ENCODE measurements at regions not wholly inside any gene's neighbourhood (a gene's known extent, or its start where the extent isn't known, plus 50 kb on each side); places are given as distances from the start of the nearest gene placed in this dataset.

DNA sequence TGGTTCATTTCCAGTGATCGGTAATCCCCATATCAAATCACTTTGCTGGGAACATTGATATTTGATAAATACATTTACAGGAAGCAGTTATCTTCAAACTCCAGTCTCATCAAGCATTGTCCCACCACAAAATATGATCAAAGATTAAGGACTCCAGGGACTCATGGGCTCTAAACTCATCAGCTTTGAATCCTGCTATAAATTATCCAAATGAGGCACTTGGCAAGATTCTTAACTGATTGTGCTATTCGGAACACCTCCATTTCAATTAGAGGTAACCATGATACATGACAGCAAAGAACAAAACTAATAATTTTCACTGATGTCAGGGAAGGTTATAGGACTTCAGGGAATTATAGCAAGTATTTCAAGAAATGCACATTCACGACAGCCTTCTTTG lies 1088.1 kb upstream of the PIK3C3 start:
- Histone ChIP-seq H3K9ac (no peak overlapping the region), H3K27me3 (ENCODE audit: insufficient read depth, low read depth) (no peaks in the 10 kb centered on the region), H4K20me1 (ENCODE audit: insufficient read depth) (no peaks in the 10 kb centered on the region), H3K4me2 (no peak overlapping the region), H3K4me1 (ENCODE audit: low read depth, poor library complexity, severe bottlenecking) (no peaks in the 10 kb centered on the region), H3K79me2 (ENCODE audit: insufficient read depth, low read depth) (no peaks in the 10 kb centered on the region), H3K4me3 (IDR thresholded peaks at IDR 0.05; ENCODE audit: insufficient read depth, low read depth, low read length) (no peak overlapping the region), H3K27ac (no peak overlapping the region), H2AFZ (ENCODE audit: low read depth) (no peak overlapping the region), H3K36me3 (ENCODE audit: insufficient read depth) (no peaks in the 10 kb centered on the region)
- TF ChIP-seq, protein P1, sequence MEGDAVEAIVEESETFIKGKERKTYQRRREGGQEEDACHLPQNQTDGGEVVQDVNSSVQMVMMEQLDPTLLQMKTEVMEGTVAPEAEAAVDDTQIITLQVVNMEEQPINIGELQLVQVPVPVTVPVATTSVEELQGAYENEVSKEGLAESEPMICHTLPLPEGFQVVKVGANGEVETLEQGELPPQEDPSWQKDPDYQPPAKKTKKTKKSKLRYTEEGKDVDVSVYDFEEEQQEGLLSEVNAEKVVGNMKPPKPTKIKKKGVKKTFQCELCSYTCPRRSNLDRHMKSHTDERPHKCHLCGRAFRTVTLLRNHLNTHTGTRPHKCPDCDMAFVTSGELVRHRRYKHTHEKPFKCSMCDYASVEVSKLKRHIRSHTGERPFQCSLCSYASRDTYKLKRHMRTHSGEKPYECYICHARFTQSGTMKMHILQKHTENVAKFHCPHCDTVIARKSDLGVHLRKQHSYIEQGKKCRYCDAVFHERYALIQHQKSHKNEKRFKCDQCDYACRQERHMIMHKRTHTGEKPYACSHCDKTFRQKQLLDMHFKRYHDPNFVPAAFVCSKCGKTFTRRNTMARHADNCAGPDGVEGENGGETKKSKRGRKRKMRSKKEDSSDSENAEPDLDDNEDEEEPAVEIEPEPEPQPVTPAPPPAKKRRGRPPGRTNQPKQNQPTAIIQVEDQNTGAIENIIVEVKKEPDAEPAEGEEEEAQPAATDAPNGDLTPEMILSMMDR (conservative IDR thresholded peaks at IDR 0.05; ENCODE audit: low read depth, low read length) = no peak

DNA sequence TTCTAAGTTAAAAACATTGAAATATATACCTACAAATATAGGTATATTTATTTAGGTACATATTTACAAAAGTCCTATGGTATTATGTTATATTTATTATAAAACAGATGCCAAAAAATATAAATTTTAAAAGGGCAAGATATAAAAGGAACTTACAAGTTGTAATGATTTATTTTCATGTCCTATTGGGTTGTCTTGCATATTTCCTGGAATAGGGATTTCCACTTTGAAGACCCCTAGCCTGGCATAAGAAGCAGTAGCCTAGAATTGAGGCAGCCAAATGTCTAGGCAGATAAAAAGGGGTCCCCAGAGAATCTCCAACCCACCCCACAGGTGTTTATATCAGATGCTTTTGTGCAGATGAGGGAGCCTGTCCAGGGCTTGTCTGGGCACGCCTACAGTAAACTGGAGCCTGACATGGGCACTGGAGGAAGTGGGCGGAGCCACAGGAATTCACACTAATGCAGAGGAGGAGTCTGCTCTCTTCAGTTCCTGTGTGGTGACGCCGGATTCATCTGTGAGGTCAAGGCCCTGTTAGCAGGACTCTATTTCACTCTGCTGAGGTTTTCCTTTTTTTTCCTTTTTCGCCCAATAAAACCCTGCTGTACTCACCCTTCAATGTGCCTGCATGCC lies 1088.9 kb upstream of the PIK3C3 start:
- Histone ChIP-seq H2AFZ (ENCODE audit: low read depth) (no peak overlapping the region), H3K4me2 (no peak overlapping the region), H4K20me1 (ENCODE audit: insufficient read depth) (no peaks in the 10 kb centered on the region), H3K27me3 (ENCODE audit: insufficient read depth, low read depth) (no peaks in the 10 kb centered on the region), H3K36me3 (ENCODE audit: insufficient read depth) (no peaks in the 10 kb centered on the region), H3K79me2 (ENCODE audit: insufficient read depth, low read depth) (no peaks in the 10 kb centered on the region), H3K4me1 (ENCODE audit: low read depth, poor library complexity, severe bottlenecking) (no peaks in the 10 kb centered on the region), H3K9ac (no peak overlapping the region), H3K27ac (no peak overlapping the region), H3K4me3 (IDR thresholded peaks at IDR 0.05; ENCODE audit: insufficient read depth, low read depth, low read length) (no peak overlapping the region)
- TF ChIP-seq, protein P1 (conservative IDR thresholded peaks at IDR 0.05; ENCODE audit: low read depth, low read length) = no peak

DNA sequence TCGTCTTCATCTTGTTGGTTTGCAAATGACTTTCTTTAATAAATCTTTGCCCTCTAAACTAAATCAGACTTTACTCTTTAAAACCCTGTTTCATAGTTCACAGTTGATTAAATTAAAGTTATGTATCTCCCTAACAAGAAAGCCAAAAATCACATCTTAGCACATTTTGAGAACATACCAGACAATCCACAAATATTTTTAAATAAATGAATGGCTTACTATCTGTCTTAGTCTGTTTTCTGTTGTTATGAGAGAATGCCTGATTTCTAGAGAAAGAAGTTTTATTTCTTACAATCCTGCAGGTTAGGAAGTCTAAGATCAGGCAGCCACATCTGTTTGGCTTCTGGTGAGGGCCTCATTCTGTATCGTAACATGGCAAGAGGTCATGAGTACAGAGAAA lies 1090.2 kb upstream of the PIK3C3 start:
- Histone ChIP-seq H3K36me3 (ENCODE audit: insufficient read depth) (no peaks in the 10 kb centered on the region), H3K79me2 (ENCODE audit: insufficient read depth, low read depth) (no peaks in the 10 kb centered on the region), H3K27ac (no peak overlapping the region), H3K4me2 (no peak overlapping the region), H3K27me3 (ENCODE audit: insufficient read depth, low read depth) (no peaks in the 10 kb centered on the region), H3K4me1 (ENCODE audit: low read depth, poor library complexity, severe bottlenecking) (no peaks in the 10 kb centered on the region), H3K4me3 (IDR thresholded peaks at IDR 0.05; ENCODE audit: insufficient read depth, low read depth, low read length) (no peak overlapping the region), H2AFZ (ENCODE audit: low read depth) (no peak overlapping the region), H3K9ac (no peak overlapping the region), H4K20me1 (ENCODE audit: insufficient read depth) (no peaks in the 10 kb centered on the region)
- TF ChIP-seq, protein P1 (conservative IDR thresholded peaks at IDR 0.05; ENCODE audit: low read depth, low read length) = no peak

DNA sequence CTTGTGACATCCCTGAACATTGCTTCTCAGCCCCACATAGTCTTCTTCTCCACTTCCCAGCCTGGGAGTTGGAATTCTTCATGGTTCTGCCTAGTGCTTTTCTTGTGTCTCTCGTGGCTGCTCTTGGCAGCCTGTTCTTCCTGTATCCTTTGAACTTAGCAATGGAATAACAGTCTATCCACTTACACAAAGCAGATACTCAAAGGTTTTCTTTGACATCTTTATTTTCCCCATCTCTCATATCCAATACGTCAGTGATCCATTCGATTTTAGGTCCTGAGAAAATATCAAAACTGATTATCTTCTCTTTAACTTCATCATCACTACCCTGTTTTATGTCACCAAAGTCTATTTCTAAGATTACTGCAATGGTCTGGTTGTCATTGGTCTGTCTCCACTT lies 1091.2 kb upstream of the PIK3C3 start:
- Histone ChIP-seq H3K27me3 (ENCODE audit: insufficient read depth, low read depth) (no peaks in the 10 kb centered on the region), H3K4me3 (IDR thresholded peaks at IDR 0.05; ENCODE audit: insufficient read depth, low read depth, low read length) (no peak overlapping the region), H3K36me3 (ENCODE audit: insufficient read depth) (no peaks in the 10 kb centered on the region), H3K9ac (no peak overlapping the region), H4K20me1 (ENCODE audit: insufficient read depth) (no peaks in the 10 kb centered on the region), H3K4me1 (ENCODE audit: low read depth, poor library complexity, severe bottlenecking) (no peaks in the 10 kb centered on the region), H3K27ac (no peak overlapping the region), H3K79me2 (ENCODE audit: insufficient read depth, low read depth) (no peaks in the 10 kb centered on the region), H3K4me2 (no peak overlapping the region), H2AFZ (ENCODE audit: low read depth) (no peak overlapping the region)
- TF ChIP-seq, protein P1 (conservative IDR thresholded peaks at IDR 0.05; ENCODE audit: low read depth, low read length) = no peak
